HCT116 (cell line): ENCODE measurements at regions not wholly inside any gene's neighbourhood (a gene's known extent, or its start where the extent isn't known, plus 50 kb on each side); places are given as distances from the start of the nearest gene placed in this dataset.

Experiments
- ATAC-seq: fragments of 200-7000 bp; cut with Tn5 transposase; 2 replicates; pipeline ENCODE4 v1.9.1; 2020; ENCODE audit warnings: mild to moderate bottlenecking, moderate library complexity
- BruUV-seq: library from RNA; stranded (reverse); fragments of 400-500 nt; replicated peaks from 2 replicates; lab custom pipeline; 2021; lab: Mats Ljungman, UMichigan
- CTCF ChIA-PET: fragments of 300-600 bp; sonication (Branson Sonifier 250); formaldehyde crosslinking; loops from one replicate; lab custom pipeline; 2021; ENCODE audit warnings: antibody characterized with exemption; lab: Charles Lee
- POLR2A ChIA-PET: fragments of 300-600, 350-600 bp; sonication (Branson Sonifier 250); formaldehyde crosslinking; loops from one replicate; lab custom pipeline; 2021; ENCODE audit warnings: antibody characterized with exemption; lab: Charles Lee
- RAD21 ChIA-PET, 2 experiments: fragments of 300-600 bp; sonication (Branson Sonifier 250); formaldehyde crosslinking; loops; one replicate each; lab custom pipeline; 2023; ENCODE audit warnings: low total read pairs in 2 of 2; ENCODE audit not compliant: uncharacterized antibody in 2 of 2, unreplicated experiment in 2 of 2, low non-redundant PET in 1 of 2; lab: Charles Lee
- DNase-seq: peaks from one replicate; pipeline ENCODE4 v3.0.0-alpha.2; 2010; ENCODE audit warnings: low read depth, low spot score
- H2AFZ ChIP-seq: fragments of 200-600 bp; shearing (Covaris generic), sonication (generic); 2 replicates; pipeline ENCODE4 v1.6.1; 2017; ENCODE audit warnings: low read depth, mixed run types, mixed read lengths, antibody characterized with exemption, low read length; ENCODE audit not compliant: poor library complexity, severe bottlenecking
- H3K27ac ChIP-seq: 2 replicates; pipeline ENCODE4 v1.5.1; 2012; ENCODE audit warnings: low read depth, low read length
- H3K27me3 ChIP-seq: fragments of 200-600 bp; sonication (generic); 2 replicates; pipeline ENCODE4 v1.6.1; 2016; ENCODE audit warnings: mixed run types, low read length, mixed read lengths; ENCODE audit not compliant: insufficient read depth
- H3K36me3 ChIP-seq, 2 experiments: fragments of 200-500 bp in 1 of 2; fragments of 200-600 bp in 1 of 2; sonication (Bioruptor generic) in 1 of 2; sonication (generic) in 1 of 2; 2 replicates each; pipeline versions ENCODE4 v1.5.1 to v1.6.1; 2014 to 2016; ENCODE audit warnings: low read length in 2 of 2, inconsistent platforms in 1 of 2, mixed read lengths in 1 of 2, mixed run types in 1 of 2; ENCODE audit not compliant: insufficient read depth in 2 of 2, control insufficient read depth in 1 of 2
- H3K4me1 ChIP-seq, 2 experiments: fragments of 200-600 bp in 1 of 2; sonication (generic) in 1 of 2; 2 replicates each; pipeline versions ENCODE4 v1.5.1 to v1.6.1; 2012 to 2017; ENCODE audit warnings: low read length in 2 of 2, inconsistent platforms in 1 of 2, mild to moderate bottlenecking in 1 of 2, mixed read lengths in 1 of 2, mixed run types in 1 of 2, moderate library complexity in 1 of 2; ENCODE audit not compliant: insufficient read depth in 2 of 2, control insufficient read depth in 1 of 2
- H3K4me2 ChIP-seq: fragments of 200-600 bp; sonication (generic); 2 replicates; pipeline ENCODE4 v1.6.1; 2017; ENCODE audit warnings: mixed run types, low read length, mixed read lengths
- H3K4me3 ChIP-seq, 2 experiments: fragments of 200-600 bp in 1 of 2; sonication (generic) in 1 of 2; replicated peaks in 1 of 2; 2 replicates each; pipeline ENCODE4 v1.5.1; 2011 to 2016; ENCODE audit warnings: low read length in 2 of 2, control low read depth in 1 of 2, low read depth in 1 of 2, mild to moderate bottlenecking in 1 of 2, mixed read lengths in 1 of 2, mixed run types in 1 of 2
- H3K79me2 ChIP-seq: fragments of 200-600 bp; sonication (generic); 2 replicates; pipeline ENCODE4 v1.6.1; 2017; ENCODE audit warnings: mild to moderate bottlenecking, mixed run types, low read length, moderate library complexity, mixed read lengths; ENCODE audit not compliant: insufficient read depth
- H3K9ac ChIP-seq: fragments of 200-600 bp; sonication (generic); 2 replicates; pipeline ENCODE4 v1.6.1; 2016; ENCODE audit warnings: low read length, mixed read lengths
- H3K9me2 ChIP-seq: fragments of 200-600 bp; sonication (generic), shearing (Covaris generic); 2 replicates; pipeline ENCODE4 v1.6.1; 2017; ENCODE audit warnings: mixed run types, mild to moderate bottlenecking, moderate library complexity; ENCODE audit not compliant: insufficient read depth
- H3K9me3 ChIP-seq, 2 experiments: fragments of 200-500 bp in 1 of 2; fragments of 200-600 bp in 1 of 2; sonication (Bioruptor generic) in 1 of 2; sonication (generic) in 1 of 2; 2 replicates each; pipeline ENCODE4 v1.6.1; 2014 to 2017; ENCODE audit warnings: low read length in 2 of 2, mixed read lengths in 2 of 2, inconsistent platforms in 1 of 2, low read depth in 1 of 2, mild to moderate bottlenecking in 1 of 2, mixed run types in 1 of 2, moderate library complexity in 1 of 2; ENCODE audit not compliant: control insufficient read depth in 1 of 2, insufficient read depth in 1 of 2
- H4K20me1 ChIP-seq: fragments of 200-600 bp; sonication (generic), shearing (Covaris generic); 2 replicates; pipeline ENCODE4 v1.6.1; 2017; ENCODE audit warnings: mixed run types, mild to moderate bottlenecking, moderate library complexity; ENCODE audit not compliant: insufficient read depth
- CBX3 ChIP-seq: IDR thresholded peaks from 2 replicates; pipeline ENCODE4 v1.6.1; 2012; ENCODE audit warnings: low read depth
- CEBPB ChIP-seq: IDR thresholded peaks from 2 replicates; pipeline ENCODE4 v1.6.1; 2012; ENCODE audit warnings: low read depth
- CTCF ChIP-seq, 3 experiments: fragments of 200-600 bp in 1 of 3; sonication (generic) in 1 of 3; IDR thresholded peaks in 2 of 3; conservative IDR thresholded peaks in 1 of 3; 2 replicates each; pipeline ENCODE4 v1.5.1; 2012 to 2017; ENCODE audit warnings: low read depth in 2 of 3, low read length in 2 of 3, antibody characterized with exemption in 1 of 3, borderline replicate concordance in 1 of 3, control low read depth in 1 of 3, mild to moderate bottlenecking in 1 of 3, mixed read lengths in 1 of 3, mixed run types in 1 of 3, moderate library complexity in 1 of 3; ENCODE audit not compliant: insufficient read depth in 1 of 3
- EGR1 ChIP-seq: IDR thresholded peaks from 2 replicates; pipeline ENCODE4 v1.6.1; 2012; ENCODE audit warnings: low read depth
- ELF1 ChIP-seq: IDR thresholded peaks from 2 replicates; pipeline ENCODE4 v1.6.1; 2012; ENCODE audit warnings: low read depth, borderline replicate concordance
- EZH2 ChIP-seq: fragments of 200-600 bp; sonication (generic); IDR thresholded peaks from 2 replicates; pipeline ENCODE4 v1.6.1; 2017; ENCODE audit warnings: antibody characterized with exemption, mixed run types
- EZH2phosphoT487 ChIP-seq: fragments of 200-600 bp; IDR thresholded peaks from 2 replicates; pipeline ENCODE4 v1.6.1; 2018; ENCODE audit warnings: antibody characterized with exemption, borderline replicate concordance
- FOSL1 ChIP-seq: IDR thresholded peaks from 2 replicates; pipeline ENCODE4 v1.6.1; 2012; ENCODE audit warnings: low read depth
- JUND ChIP-seq: IDR thresholded peaks from 2 replicates; pipeline ENCODE4 v1.6.1; 2012
- MAX ChIP-seq: IDR thresholded peaks from 2 replicates; pipeline ENCODE4 v1.6.1; 2012
- POLR2A ChIP-seq: IDR thresholded peaks from 2 replicates; pipeline ENCODE4 v1.7.0; 2011; ENCODE audit warnings: borderline replicate concordance; ENCODE audit not compliant: insufficient read depth, insufficient read length; ENCODE audit errors: extremely low read depth
- POLR2AphosphoS5 ChIP-seq: IDR thresholded peaks from 2 replicates; pipeline ENCODE4 v1.6.1; 2011; ENCODE audit warnings: mild to moderate bottlenecking, low read depth, low read length, moderate library complexity
- RAD21 ChIP-seq: IDR thresholded peaks from 2 replicates; pipeline ENCODE4 v1.6.1; 2012; ENCODE audit warnings: low read depth, mild to moderate bottlenecking
- REST ChIP-seq: IDR thresholded peaks from 2 replicates; pipeline ENCODE4 v1.6.1; 2012; ENCODE audit warnings: low read depth
- SIN3A ChIP-seq: IDR thresholded peaks from 2 replicates; pipeline ENCODE4 v1.6.1; 2012; ENCODE audit warnings: low read depth
- SP1 ChIP-seq: IDR thresholded peaks from 2 replicates; pipeline ENCODE4 v1.6.1; 2012; ENCODE audit warnings: low read depth
- TCF7L2 ChIP-seq: IDR thresholded peaks from 2 replicates; pipeline ENCODE4 v1.7.0; 2011; ENCODE audit warnings: borderline replicate concordance, inconsistent platforms; ENCODE audit not compliant: insufficient read depth, insufficient read length; ENCODE audit errors: extremely low read depth
- YY1 ChIP-seq: IDR thresholded peaks from 2 replicates; pipeline ENCODE4 v1.6.1; 2011; ENCODE audit warnings: low read length, low read depth, moderate library complexity, mild to moderate bottlenecking; ENCODE audit not compliant: insufficient replicate concordance; ENCODE audit errors: extremely low read depth
- ZFX ChIP-seq: fragments of 450-650 bp; IDR thresholded peaks from 2 replicates; pipeline ENCODE4 v1.6.1; 2017
- ZNF274 ChIP-seq: fragments of 200-500 bp; sonication (Bioruptor generic); IDR thresholded peaks from 2 replicates; pipeline ENCODE4 v1.6.1; 2014; ENCODE audit warnings: mild to moderate bottlenecking, low read depth, low read length, inconsistent platforms
- intact Hi-C: fragments of 100-400 bp; cut with micrococcal nuclease; formaldehyde crosslinking; loops from 2 replicates; pipeline ENCODE4 v1.10.0; 2022

GRCh38 chr5:119828541-119828940 is 199.2 kb downstream of the FAM170A start:
- ChIA-PET POLR2A (no interaction called here), RAD21 (no interaction called here)

More at GRCh38 chr5:119828541-119828940, 199.2 kb downstream of the FAM170A start:
- Histone ChIP-seq H3K4me1 (no peaks in the 10 kb centered on the region), H3K9me3 (no peaks in the 10 kb centered on the region), H3K27me3 (no peaks in the 10 kb centered on the region), H3K4me2 (no peak overlapping the region), H3K79me2 (no peaks in the 10 kb centered on the region), H2AFZ (no peak overlapping the region), H3K9me2 (no peaks in the 10 kb centered on the region), H4K20me1 (no peaks in the 10 kb centered on the region), H3K27ac (no peak overlapping the region), H3K9ac (no peak overlapping the region), H3K36me3 (no peaks in the 10 kb centered on the region), H3K4me3 (no peak overlapping the region)
- intact Hi-C loops = no loop called here
- ATAC-seq (no peak), DNase-seq (no peak)
- CTCF ChIA-PET = no interaction called here
- BruUV-seq = no TSS peak
- TF ChIP-seq YY1 (no peak), MAX (no peak), SP1 (no peak), CEBPB (no peak), EZH2phosphoT487 (no peak), POLR2A (no peak), SIN3A (no peak), CBX3 (no peak), CTCF (IDR thresholded peaks at IDR 0.05 in 2 of 3, conservative IDR thresholded peaks at IDR 0.05 in 1 of 3; ENCODE audit: borderline replicate concordance in 1 of 3, insufficient read depth in 1 of 3, low read depth in 2 of 3, low read length in 2 of 3) (no peak), ZFX (no peak), FOSL1 (no peak), EGR1 (no peak), ELF1 (no peak), RAD21 (no peak), EZH2 (no peak), JUND (no peak), TCF7L2 (no peak), POLR2AphosphoS5 (no peak), REST (no peak), ZNF274 (no peak)
